ENCODE measurements at regions not wholly inside any gene's neighbourhood (a gene's known extent, or its start where the extent isn't known, plus 50 kb on each side); places are given as distances from the start of the nearest gene placed in this dataset.

DNA sequence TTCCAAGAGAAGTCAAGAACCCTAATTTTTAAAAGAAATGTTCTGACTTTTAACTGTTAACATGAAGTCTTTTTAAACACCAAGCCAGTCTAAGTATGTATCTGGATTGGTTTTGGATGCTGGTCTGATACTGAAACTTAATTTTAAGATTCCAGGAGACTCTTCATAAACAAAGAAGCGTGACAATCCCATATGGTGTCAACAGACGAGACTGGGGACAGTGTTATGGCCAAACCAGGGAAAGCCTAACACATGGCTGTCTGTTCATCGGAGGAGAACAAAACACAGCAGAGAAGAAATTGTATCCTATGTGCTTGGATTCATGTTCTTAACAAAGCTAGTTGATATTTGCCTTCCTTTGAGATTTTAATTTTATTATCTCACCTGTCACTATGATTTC lies 80.5 kb upstream of the UPP2 start:
- H3K36me3 ChIP-seq = no peaks in the 10 kb centered on the region
- no peaks in the 10 kb centered on the region for H3K4me1 ChIP-seq (ENCODE audit: low read depth)
- no peak for TF ChIP-seq CTCF (IDR thresholded peaks at IDR 0.05; ENCODE audit: low read depth, low read length)
- no peak overlapping the region for H3K27ac ChIP-seq
- H3K27me3 ChIP-seq = no peaks in the 10 kb centered on the region
- H3K4me3 ChIP-seq = no peak overlapping the region
- no peak for DNase-seq (ENCODE audit: low read depth in 1 of 2, low spot score in 1 of 2)
- H3K9me3 ChIP-seq (ENCODE audit: low read depth) = no peaks in the 10 kb centered on the region

DNA sequence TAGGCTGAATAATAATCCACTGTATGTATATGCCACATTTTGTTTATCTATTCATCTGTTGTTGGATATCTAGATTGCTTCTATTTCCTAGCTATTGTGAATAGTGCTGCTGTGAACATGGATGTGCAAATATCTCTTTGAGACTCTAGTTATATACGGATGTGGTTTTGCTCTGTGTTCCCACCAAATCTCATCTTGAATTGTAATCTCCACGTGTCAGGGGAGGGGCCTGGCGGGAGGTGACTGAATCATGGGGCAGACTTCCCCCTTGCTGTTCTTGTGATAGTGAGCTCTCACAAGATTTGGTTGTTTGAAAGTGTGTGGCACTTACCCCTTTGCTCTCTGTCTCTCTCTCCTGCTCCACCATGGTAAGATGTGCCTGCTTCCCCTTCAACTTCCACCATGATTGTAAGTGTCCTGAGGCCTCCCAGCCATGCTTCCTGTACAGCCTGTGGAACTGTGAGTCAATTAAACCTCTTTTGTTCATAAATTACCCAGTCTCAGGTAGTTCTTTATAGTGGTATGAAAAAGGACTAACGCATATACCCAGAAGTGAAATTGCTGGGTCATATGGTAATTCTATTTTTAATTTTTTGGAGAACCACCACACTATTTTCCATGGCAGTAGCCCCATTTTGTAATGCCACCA lies 86.1 kb upstream of the UPP2 start:
- Histone ChIP-seq H3K9me3 (ENCODE audit: low read depth) (no peaks in the 10 kb centered on the region), H3K4me3 (no peak overlapping the region), H3K4me1 (ENCODE audit: low read depth) (no peaks in the 10 kb centered on the region), H3K36me3 (no peaks in the 10 kb centered on the region), H3K27ac (no peak overlapping the region), H3K27me3 (no peaks in the 10 kb centered on the region)
- no peak for TF ChIP-seq CTCF (IDR thresholded peaks at IDR 0.05; ENCODE audit: low read depth, low read length)
- no peak for DNase-seq (ENCODE audit: low read depth in 1 of 2, low spot score in 1 of 2)

DNA sequence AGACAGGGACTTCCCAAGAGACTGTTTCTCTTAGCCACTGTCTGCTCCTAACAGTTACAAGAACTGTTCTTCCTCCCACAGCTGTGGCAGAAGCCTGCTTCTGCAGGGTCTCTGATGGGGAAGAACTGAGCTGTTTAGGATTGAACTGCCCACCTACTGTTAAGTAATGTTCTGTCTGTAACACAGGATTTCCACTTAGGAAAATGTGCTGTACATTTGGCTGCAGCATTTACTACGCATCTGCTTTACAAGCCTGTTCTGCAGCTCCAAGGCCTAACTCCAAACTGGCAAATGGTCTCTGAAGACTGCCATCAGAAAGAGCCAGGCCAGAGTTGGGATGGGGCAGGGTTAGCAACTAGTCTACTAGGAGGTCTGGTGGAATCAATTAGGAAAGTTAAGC lies 87.8 kb upstream of the UPP2 start:
- Histone ChIP-seq H3K36me3 (no peaks in the 10 kb centered on the region), H3K4me1 (ENCODE audit: low read depth) (peaks cover 5% of the 10 kb centered on the region), H3K27ac (no peak overlapping the region), H3K27me3 (no peaks in the 10 kb centered on the region), H3K4me3 (no peak overlapping the region), H3K9me3 (ENCODE audit: low read depth) (no peaks in the 10 kb centered on the region)
- DNase-seq (ENCODE audit: low read depth in 1 of 2, low spot score in 1 of 2) = no peak
- TF ChIP-seq CTCF (IDR thresholded peaks at IDR 0.05; ENCODE audit: low read depth, low read length) = no peak

GRCh38 chr2:158011055-158011771 lies 90.5 kb upstream of the UPP2 start:
- Histone ChIP-seq H3K4me1 (ENCODE audit: low read depth) (peaks cover 23% of the 10 kb centered on the region), H3K27me3 (no peaks in the 10 kb centered on the region), H3K4me3 (no peak overlapping the region), H3K9me3 (ENCODE audit: low read depth) (no peaks in the 10 kb centered on the region), H3K36me3 (no peaks in the 10 kb centered on the region), H3K27ac (no peak overlapping the region)
- TF ChIP-seq CTCF (IDR thresholded peaks at IDR 0.05; ENCODE audit: low read depth, low read length) = no peak
- DNase-seq (ENCODE audit: low read depth in 1 of 2, low spot score in 1 of 2) = no peak

DNA sequence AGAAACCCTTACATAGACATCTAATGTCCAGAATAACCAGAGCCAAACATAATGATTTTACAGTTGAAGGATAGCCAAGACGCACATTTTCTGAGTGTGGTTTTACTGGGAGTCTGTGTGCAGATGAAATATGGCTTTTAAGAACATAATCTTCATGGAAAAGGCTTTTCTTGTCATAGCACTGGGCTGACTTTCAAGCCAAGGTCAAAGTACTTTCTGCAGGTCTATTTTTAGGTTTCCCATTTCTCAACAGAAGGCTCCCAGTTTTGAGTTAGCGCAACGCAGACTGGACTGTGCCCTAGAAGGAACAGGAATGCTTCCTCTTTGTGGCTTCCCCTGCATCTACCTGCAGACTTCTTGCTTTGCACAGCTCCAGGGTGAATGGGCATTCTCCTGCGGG lies 92.3 kb upstream of the UPP2 start:
- TF ChIP-seq CTCF (IDR thresholded peaks at IDR 0.05; ENCODE audit: low read depth, low read length) = no peak
- no peaks in the 10 kb centered on the region for H3K36me3 ChIP-seq
- no peaks in the 10 kb centered on the region for H3K27me3 ChIP-seq
- no peaks in the 10 kb centered on the region for H3K9me3 ChIP-seq (ENCODE audit: low read depth)
- no peak overlapping the region for H3K4me3 ChIP-seq
- DNase-seq (ENCODE audit: low read depth in 1 of 2, low spot score in 1 of 2) = peak; percentile 20 to 63
- peaks cover 27% of the 10 kb centered on the region for H3K4me1 ChIP-seq (ENCODE audit: low read depth)
- peak overlapping the region; percentile 36 for H3K27ac ChIP-seq

All from cardiac muscle cell (in vitro differentiated cells and primary cell).